Right lobe of liver (tissue), 6 donors: ENCODE measurements at regions not wholly inside any gene's neighbourhood (a gene's known extent, or its start where the extent isn't known, plus 50 kb on each side); places are given as distances from the start of the nearest gene placed in this dataset.

Source experiments
- ATAC-seq, 4 donors: fragments of 200-7000 bp; cut with Tn5 transposase; one replicate each; pipeline ENCODE4 v1.9.1; 2020; ENCODE audit warnings: mild to moderate bottlenecking in 4 of 4, moderate library complexity in 4 of 4
- DNase-seq, 3 donors: peaks; one replicate each; pipeline ENCODE4 v3.0.0-alpha.2; 2020
- H3K27ac ChIP-seq, 3 donors: fragments of 200-600 bp; one replicate each; pipeline ENCODE4 v1.8.0; 2022
- H3K27me3 ChIP-seq, 2 donors: fragments of 200-600 bp; one replicate each; pipeline ENCODE4 v1.8.0; 2022
- H3K36me3 ChIP-seq, 4 donors: fragments of 200-600 bp; sonication (generic) in 1 of 4; one replicate each; pipeline versions ENCODE4 v1.5.1 to v1.8.0; 2017 to 2022; ENCODE audit warnings: control low read depth in 1 of 4
- H3K4me1 ChIP-seq, 4 donors: fragments of 200-600 bp; sonication (generic) in 1 of 4; one replicate each; pipeline versions ENCODE4 v1.5.1 to v1.8.0; 2017 to 2022; ENCODE audit warnings: control low read depth in 1 of 4
- H3K4me3 ChIP-seq, 3 donors: fragments of 200-600 bp; one replicate each; pipeline ENCODE4 v1.8.0; 2022
- H3K9me3 ChIP-seq, 4 donors: fragments of 200-600 bp; sonication (generic) in 1 of 4; one replicate each; pipeline versions ENCODE4 v1.5.1 to v1.8.0; 2017 to 2022; ENCODE audit warnings: control low read depth in 1 of 4
- POLR2A ChIP-seq: fragments of 450-650 bp; IDR thresholded peaks from one replicate; pipeline ENCODE4 v1.6.1; 2017; ENCODE audit warnings: antibody characterized with exemption, mild to moderate bottlenecking
- WGBS: methylation state at CpG from one replicate; pipeline ENCODE4 v1.1.6; 2018; ENCODE audit warnings: low coverage, low lambda C conversion rate; ENCODE audit not compliant: insufficient coverage; ENCODE audit errors: missing lambda C conversion rate; 5-methylcytosine and 5-hydroxymethylcytosine counted together
- intact Hi-C, 2 donors: fragments of 100-400 bp; cut with DNase I; formaldehyde crosslinking; loops; one replicate each; pipeline versions ENCODE4 v1.11.2 to v1.14.1; 2022
- TF ChIP-seq, protein P1 (sequence below), 4 donors: fragments of 200-600 bp in 3 of 4; fragments of 450-650 bp in 1 of 4; IDR thresholded peaks; one replicate each; pipeline versions ENCODE4 v1.5.1 to v1.8.0; 2016 to 2022; ENCODE audit warnings: antibody characterized with exemption in 4 of 4, mild to moderate bottlenecking in 2 of 4
- donor health status: DM: no; HTN: yes; CAD: no.
- donor health status: DM: no; HTN: no; CAD: no.
- donor health status: DM: no; HTN: no; CAD: no.
- donor health status: DM: no; HTN: yes; CAD: no.
- donor health status: DM: no; HTN: yes; CAD: no.

DNA sequence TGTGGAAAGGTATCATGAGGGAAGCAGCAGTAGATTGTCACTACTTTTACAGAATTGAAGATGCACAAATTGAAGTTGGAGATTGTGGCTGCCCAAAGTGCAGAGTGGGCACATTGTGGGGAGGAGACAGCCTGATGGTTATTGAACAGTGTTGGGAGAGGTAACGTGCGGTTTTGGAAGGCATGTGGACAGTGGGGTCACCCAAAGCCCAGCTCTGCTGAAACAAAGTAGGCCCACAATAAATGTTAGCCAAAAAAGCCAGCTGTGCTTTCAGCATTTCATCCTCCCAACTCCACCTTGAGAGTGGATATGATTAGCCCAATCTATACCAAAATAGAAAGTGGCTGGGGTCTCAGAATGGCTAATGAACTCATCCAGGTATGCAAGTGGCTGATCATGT is 96.7 kb downstream of the TMX1 start:
- no peak for ATAC-seq
- Histone ChIP-seq H3K4me3 (no peak overlapping the region), H3K36me3 (no peaks in the 10 kb centered on the region), H3K9me3 (no peaks in the 10 kb centered on the region), H3K27me3 (no peaks in the 10 kb centered on the region), H3K4me1 (peaks cover 0 to 7% (median 1%) of the 10 kb centered on the region in 4 donors), H3K27ac (no peak overlapping the region)
- TF ChIP-seq, protein P1, sequence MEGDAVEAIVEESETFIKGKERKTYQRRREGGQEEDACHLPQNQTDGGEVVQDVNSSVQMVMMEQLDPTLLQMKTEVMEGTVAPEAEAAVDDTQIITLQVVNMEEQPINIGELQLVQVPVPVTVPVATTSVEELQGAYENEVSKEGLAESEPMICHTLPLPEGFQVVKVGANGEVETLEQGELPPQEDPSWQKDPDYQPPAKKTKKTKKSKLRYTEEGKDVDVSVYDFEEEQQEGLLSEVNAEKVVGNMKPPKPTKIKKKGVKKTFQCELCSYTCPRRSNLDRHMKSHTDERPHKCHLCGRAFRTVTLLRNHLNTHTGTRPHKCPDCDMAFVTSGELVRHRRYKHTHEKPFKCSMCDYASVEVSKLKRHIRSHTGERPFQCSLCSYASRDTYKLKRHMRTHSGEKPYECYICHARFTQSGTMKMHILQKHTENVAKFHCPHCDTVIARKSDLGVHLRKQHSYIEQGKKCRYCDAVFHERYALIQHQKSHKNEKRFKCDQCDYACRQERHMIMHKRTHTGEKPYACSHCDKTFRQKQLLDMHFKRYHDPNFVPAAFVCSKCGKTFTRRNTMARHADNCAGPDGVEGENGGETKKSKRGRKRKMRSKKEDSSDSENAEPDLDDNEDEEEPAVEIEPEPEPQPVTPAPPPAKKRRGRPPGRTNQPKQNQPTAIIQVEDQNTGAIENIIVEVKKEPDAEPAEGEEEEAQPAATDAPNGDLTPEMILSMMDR (IDR thresholded peaks at IDR 0.05): no peak
- no peak for TF ChIP-seq POLR2A
- intact Hi-C loops: no loop called here
- WGBS: 63% methylated on average over 2 of the region's 2 CpGs
- no peak for DNase-seq

DNA sequence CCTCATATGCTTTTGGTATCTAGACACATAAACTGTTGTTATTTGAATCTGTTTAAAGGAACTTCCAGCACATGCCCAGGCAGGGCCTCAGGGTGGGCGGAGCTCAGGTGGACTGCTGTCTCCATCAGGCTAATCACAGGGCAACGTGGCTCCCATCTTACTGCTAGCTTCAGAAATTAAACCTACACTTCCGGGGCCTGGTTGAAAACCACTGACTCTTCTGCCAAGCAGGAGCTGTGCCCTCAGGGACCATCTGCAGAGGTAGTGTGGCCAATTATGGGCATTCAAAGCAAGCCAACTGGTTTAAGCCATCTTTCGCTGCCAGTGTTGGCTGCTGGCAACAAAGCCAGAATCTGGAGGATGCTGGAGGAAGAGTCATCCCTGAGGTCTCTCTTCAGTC is 97.5 kb downstream of the TMX1 start:
- Histone ChIP-seq H3K4me3 (no peak overlapping the region), H3K4me1 (peaks cover 0 to 7% (median 3%) of the 10 kb centered on the region in 4 donors), H3K27ac (no peak overlapping the region), H3K36me3 (no peaks in the 10 kb centered on the region), H3K27me3 (no peaks in the 10 kb centered on the region), H3K9me3 (no peaks in the 10 kb centered on the region)
- no peak for ATAC-seq
- intact Hi-C loops: no loop called here
- no peak for TF ChIP-seq POLR2A
- TF ChIP-seq, protein P1 (IDR thresholded peaks at IDR 0.05): no peak
- no peak for DNase-seq
- WGBS: 69% methylated on average over 3 of the region's 4 CpGs

DNA sequence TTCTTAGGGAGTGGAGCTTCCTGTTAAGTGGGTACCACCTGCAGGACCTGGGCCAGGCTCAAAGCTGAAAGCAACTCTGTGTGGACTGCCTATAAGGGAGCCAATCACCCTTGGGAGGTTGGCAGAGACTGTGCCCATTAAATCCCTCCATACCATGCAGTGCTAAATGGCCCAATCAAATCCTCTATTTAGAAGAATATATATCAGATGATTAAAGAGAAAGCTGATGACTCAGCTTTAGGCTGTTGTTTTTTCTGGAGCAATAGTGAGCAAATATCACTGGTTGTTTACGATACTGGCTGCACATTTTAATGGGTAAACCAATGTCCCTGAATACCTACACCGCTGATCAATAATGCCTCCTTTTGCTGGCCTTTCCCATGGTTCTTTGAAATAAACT is 101.3 kb downstream of the TMX1 start:
- no peaks in the 10 kb centered on the region for H3K36me3 ChIP-seq
- H3K27me3 ChIP-seq: no peaks in the 10 kb centered on the region
- no peak for DNase-seq
- no peaks in the 10 kb centered on the region for H3K9me3 ChIP-seq
- H3K27ac ChIP-seq: peak overlapping the region in 2 of 3 donors; percentile 6 to 19
- 29% methylated on average over 2 of the region's 2 CpGs for WGBS
- TF ChIP-seq, protein P1 (IDR thresholded peaks at IDR 0.05): no peak
- TF ChIP-seq POLR2A: no peak
- intact Hi-C loops: no loop called here
- peak; percentile 74 to 86 (median 79) for ATAC-seq
- H3K4me1 ChIP-seq: peaks cover 0 to 7% (median 3%) of the 10 kb centered on the region in 4 donors
- H3K4me3 ChIP-seq: no peak overlapping the region

DNA sequence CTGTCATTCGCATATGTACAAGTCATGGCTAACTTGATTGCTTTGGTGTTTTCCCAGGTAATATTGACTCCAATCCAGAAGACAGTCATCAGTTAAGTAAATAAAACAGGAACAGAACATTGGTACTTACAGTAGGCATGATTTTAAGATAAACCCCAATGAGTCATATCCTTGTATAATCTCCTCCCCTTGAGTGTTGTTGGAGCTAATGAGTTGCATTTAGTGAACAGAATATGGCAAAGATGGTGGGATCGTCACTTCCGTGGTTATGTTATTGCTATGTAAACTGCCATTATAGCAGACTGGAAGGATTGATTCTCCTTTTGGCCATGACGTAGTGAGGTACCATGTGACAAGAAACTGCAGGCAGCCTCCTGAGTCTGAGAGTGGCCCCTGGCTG is 102.2 kb downstream of the TMX1 start:
- H3K36me3 ChIP-seq: no peaks in the 10 kb centered on the region
- peaks cover 0 to 7% (median 3%) of the 10 kb centered on the region in 4 donors for H3K4me1 ChIP-seq
- intact Hi-C loops: no loop called here
- TF ChIP-seq POLR2A: no peak
- TF ChIP-seq, protein P1 (IDR thresholded peaks at IDR 0.05): no peak
- WGBS: 97% methylated on average over 4 of the region's 4 CpGs
- H3K9me3 ChIP-seq: no peaks in the 10 kb centered on the region
- H3K27me3 ChIP-seq: no peaks in the 10 kb centered on the region
- H3K4me3 ChIP-seq: no peak overlapping the region
- ATAC-seq (peak in 1 of 4 donors; percentile 87), DNase-seq (no peak)
- H3K27ac ChIP-seq: no peak overlapping the region

DNA sequence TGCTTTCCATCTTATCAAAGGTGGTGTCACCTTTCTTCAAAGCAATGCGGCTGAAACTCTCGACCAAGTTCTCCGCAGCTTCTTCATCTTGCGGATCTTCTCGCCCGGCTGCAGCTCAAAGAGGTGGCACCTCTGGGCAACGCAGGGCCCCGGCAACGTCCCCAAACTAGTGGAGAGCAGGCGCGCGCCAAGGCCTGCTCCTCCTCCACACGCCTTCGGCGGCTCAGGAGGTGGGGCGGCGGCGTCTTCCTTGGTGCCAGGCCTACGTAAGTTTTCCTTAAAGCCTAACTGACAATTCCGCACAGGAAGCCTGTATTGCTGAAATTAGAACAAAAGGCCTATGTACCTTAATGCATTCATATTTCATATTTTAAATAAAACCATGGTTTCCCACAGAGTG is 112.0 kb downstream of the TMX1 start:
- H3K4me1 ChIP-seq: no peaks in the 10 kb centered on the region
- WGBS: 88% methylated on average over 8 of the region's 20 CpGs
- intact Hi-C loops: no loop called here
- no peak overlapping the region for H3K4me3 ChIP-seq
- no peaks in the 10 kb centered on the region for H3K27me3 ChIP-seq
- ATAC-seq (no peak), DNase-seq (no peak)
- TF ChIP-seq, protein P1 (IDR thresholded peaks at IDR 0.05): no peak
- TF ChIP-seq POLR2A: no peak
- no peaks in the 10 kb centered on the region for H3K9me3 ChIP-seq
- no peaks in the 10 kb centered on the region for H3K36me3 ChIP-seq
- H3K27ac ChIP-seq: no peak overlapping the region
